T-helper 2 cell treated with Interferon-gamma antibody and Interleukin-4, amounts not matched to agents 100 ng/mL and 5 ng/mL, for 36 hours (primary cell): ENCODE measurements at regions not wholly inside any gene's neighbourhood (a gene's known extent, or its start where the extent isn't known, plus 50 kb on each side); places are given as distances from the start of the nearest gene placed in this dataset.

Source experiments
- intact Hi-C: fragments of 100-400 bp; cut with micrococcal nuclease; formaldehyde crosslinking; loops from one replicate; pipeline ENCODE4 v1.15.1; 2023

- intact Hi-C loops: no loop called here
These were observed 73.3 kb downstream of the RFC3 start for GRCh38 chr13:33891196-33891742.

GRCh38 chr13:33893559-33893958, 75.6 kb downstream of the RFC3 start:
- intact Hi-C loops: no loop called here

- intact Hi-C loops: no loop called here
These were observed 86.5 kb downstream of the RFC3 start for GRCh38 chr13:33904431-33904830.

- intact Hi-C loops: no loop called here
These were observed 90.2 kb downstream of the RFC3 start for GRCh38 chr13:33908116-33908515.

- intact Hi-C loops: no loop called here
These were observed 92.3 kb downstream of the RFC3 start for GRCh38 chr13:33910255-33910654.

- intact Hi-C loops: no loop called here
These were observed 93.6 kb downstream of the RFC3 start for GRCh38 chr13:33911521-33911920.

GRCh38 chr13:33913829-33914228, 95.9 kb downstream of the RFC3 start:
- intact Hi-C loops: no loop called here

GRCh38 chr13:33917190-33917589, 99.2 kb downstream of the RFC3 start:
- intact Hi-C loops: no loop called here

GRCh38 chr13:33918199-33918932, 100.4 kb downstream of the RFC3 start:
- intact Hi-C loops: no loop called here

- intact Hi-C loops: no loop called here
These were observed 101.2 kb downstream of the RFC3 start for GRCh38 chr13:33919120-33919519.

GRCh38 chr13:33925563-33925962, 107.6 kb downstream of the RFC3 start:
- intact Hi-C loops: no loop called here

GRCh38 chr13:33927315-33927714, 109.4 kb downstream of the RFC3 start:
- intact Hi-C loops: no loop called here

- intact Hi-C loops: loop anchor here (1.0 to 2.0 kb wide), 2 partner anchors 1225 to 1233 kb away; no protein-coding TSS in a partner anchor
These were observed 113.7 kb downstream of the RFC3 start for GRCh38 chr13:33931397-33932311.

GRCh38 chr13:33932769-33933406, 114.9 kb downstream of the RFC3 start:
- intact Hi-C loops: no loop called here

- intact Hi-C loops: no loop called here
These were observed 115.9 kb downstream of the RFC3 start for GRCh38 chr13:33933810-33934209.

GRCh38 chr13:33934343-33934742, 116.4 kb downstream of the RFC3 start:
- intact Hi-C loops: no loop called here

- intact Hi-C loops: no loop called here
These were observed 117.0 kb downstream of the RFC3 start for GRCh38 chr13:33934951-33935371.

GRCh38 chr13:33935969-33936368, 118.0 kb downstream of the RFC3 start:
- intact Hi-C loops: no loop called here

GRCh38 chr13:33937373-33938098, 119.6 kb downstream of the RFC3 start:
- intact Hi-C loops: no loop called here

- intact Hi-C loops: no loop called here
These were observed 122.3 kb downstream of the RFC3 start for GRCh38 chr13:33940256-33940655.

GRCh38 chr13:33940898-33941297, 122.9 kb downstream of the RFC3 start:
- intact Hi-C loops: no loop called here
